ENCODE measurements at regions not wholly inside any gene's neighbourhood (a gene's known extent, or its start where the extent isn't known, plus 50 kb on each side); places are given as distances from the start of the nearest gene placed in this dataset.

GRCh38 chr5:124521461-124522230 lies 224.8 kb downstream of the ZNF608 start:
- Histone ChIP-seq H3K4me1 (no peaks in the 10 kb centered on the region), H3K27me3 (no peaks in the 10 kb centered on the region), H3K36me3 (no peaks in the 10 kb centered on the region), H3K9ac (ENCODE audit: low read depth in 2 of 2, low read length in 2 of 2) (no peak overlapping the region), H3K9me3 (no peaks in the 10 kb centered on the region), H3K27ac (no peak overlapping the region), H3K4me3 (no peak overlapping the region)
- DNase-seq: no peak
- intact Hi-C loops (cut with DNase I): no loop called here
- TF ChIP-seq CTCF (IDR thresholded peaks at IDR 0.05): no peak

GRCh38 chr5:124519396-124519795 lies 227.0 kb downstream of the ZNF608 start:
- intact Hi-C loops (cut with DNase I): no loop called here
- no peaks in the 10 kb centered on the region for H3K36me3 ChIP-seq
- no peak for TF ChIP-seq CTCF (IDR thresholded peaks at IDR 0.05)
- no peak overlapping the region for H3K4me3 ChIP-seq
- H3K27ac ChIP-seq: no peak overlapping the region
- no peaks in the 10 kb centered on the region for H3K4me1 ChIP-seq
- DNase-seq: no peak
- no peaks in the 10 kb centered on the region for H3K9me3 ChIP-seq
- H3K9ac ChIP-seq (ENCODE audit: low read depth in 2 of 2, low read length in 2 of 2): no peak overlapping the region
- no peaks in the 10 kb centered on the region for H3K27me3 ChIP-seq

DNA sequence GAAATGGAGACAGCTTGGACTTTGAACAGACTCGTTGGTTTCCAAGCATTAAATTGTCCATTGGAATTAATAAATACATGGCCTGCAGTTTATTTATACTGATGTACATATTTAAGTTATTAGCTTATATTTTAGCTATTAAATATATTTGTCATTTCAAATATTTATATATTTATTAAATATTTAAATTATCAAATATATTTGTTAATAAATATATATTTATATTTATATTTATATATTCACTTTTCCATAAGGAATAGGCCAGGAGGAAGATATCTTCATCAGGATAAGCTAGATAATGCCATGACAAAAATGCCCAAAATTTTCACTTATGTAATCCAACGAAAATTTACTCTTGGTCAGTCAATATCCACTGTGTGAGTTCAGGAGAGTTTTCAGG lies 229.9 kb downstream of the ZNF608 start:
- Histone ChIP-seq H3K4me1 (no peaks in the 10 kb centered on the region), H3K27ac (no peak overlapping the region), H3K9ac (ENCODE audit: low read depth in 2 of 2, low read length in 2 of 2) (no peak overlapping the region), H3K4me3 (no peak overlapping the region), H3K27me3 (no peaks in the 10 kb centered on the region), H3K36me3 (no peaks in the 10 kb centered on the region), H3K9me3 (no peaks in the 10 kb centered on the region)
- intact Hi-C loops (cut with DNase I): no loop called here
- no peak for DNase-seq
- TF ChIP-seq CTCF (IDR thresholded peaks at IDR 0.05): no peak

DNA sequence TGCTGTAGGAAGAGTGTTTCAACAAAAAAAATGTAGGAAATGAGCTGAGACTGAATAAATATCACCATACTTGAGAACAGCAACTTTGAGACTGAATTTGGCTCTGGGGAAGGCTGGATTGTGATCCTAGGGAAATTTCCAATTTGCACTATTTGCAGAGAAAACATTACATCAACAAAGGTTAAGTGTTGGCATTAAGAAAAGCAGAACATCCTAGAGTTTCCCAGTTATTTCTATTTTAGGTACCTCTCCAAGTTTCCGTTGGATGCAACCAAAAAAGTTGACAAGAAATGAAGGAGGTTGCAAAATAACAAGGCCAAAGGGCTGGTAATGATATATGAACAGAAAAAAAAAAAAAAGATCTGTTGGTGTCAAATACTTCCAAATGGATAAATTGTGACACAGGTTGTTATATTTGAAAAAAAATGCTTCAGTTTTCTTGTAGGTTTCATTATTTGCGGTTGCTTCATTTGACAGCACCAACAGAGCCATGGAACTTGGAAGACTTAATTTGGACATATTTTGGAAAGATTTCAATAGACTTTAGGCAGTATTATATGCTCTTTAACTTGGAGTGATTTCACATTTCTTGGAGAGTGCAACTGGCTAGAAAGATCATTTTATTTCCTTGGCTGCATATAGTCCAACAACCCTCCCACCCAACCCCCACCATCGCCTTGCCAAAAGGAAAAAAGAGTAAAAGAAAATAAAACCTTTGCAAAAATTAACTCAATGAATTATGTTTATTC lies 230.8 kb downstream of the ZNF608 start:
- Histone ChIP-seq H3K9me3 (no peaks in the 10 kb centered on the region), H3K27me3 (no peaks in the 10 kb centered on the region), H3K4me1 (no peaks in the 10 kb centered on the region), H3K4me3 (no peak overlapping the region), H3K27ac (no peak overlapping the region), H3K9ac (ENCODE audit: low read depth in 2 of 2, low read length in 2 of 2) (no peak overlapping the region), H3K36me3 (no peaks in the 10 kb centered on the region)
- intact Hi-C loops (cut with DNase I): no loop called here
- no peak for DNase-seq
- TF ChIP-seq CTCF (IDR thresholded peaks at IDR 0.05): no peak

DNA sequence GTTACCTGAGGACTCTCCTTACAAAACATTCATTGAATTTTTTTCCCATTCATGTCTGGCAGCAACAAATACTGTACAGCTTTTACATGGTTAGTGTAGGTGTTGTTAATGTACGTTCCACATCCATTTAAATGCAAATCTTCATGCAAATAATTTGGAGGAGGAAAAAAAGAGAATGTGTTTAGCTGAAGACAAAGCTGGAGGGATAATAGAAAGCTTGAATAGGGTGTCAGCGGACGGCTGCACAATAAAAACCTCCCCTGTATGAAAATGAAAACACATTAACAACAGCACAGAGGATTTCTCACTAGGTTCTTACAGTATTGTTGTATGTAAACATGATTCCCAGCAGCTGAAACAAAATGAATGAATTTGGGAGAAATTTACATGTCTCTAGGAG lies 231.5 kb downstream of the ZNF608 start:
- H3K4me3 ChIP-seq: no peak overlapping the region
- no peaks in the 10 kb centered on the region for H3K4me1 ChIP-seq
- no peak overlapping the region for H3K27ac ChIP-seq
- no peak for TF ChIP-seq CTCF (IDR thresholded peaks at IDR 0.05)
- no peak for DNase-seq
- H3K36me3 ChIP-seq: no peaks in the 10 kb centered on the region
- intact Hi-C loops (cut with DNase I): no loop called here
- H3K9ac ChIP-seq (ENCODE audit: low read depth in 2 of 2, low read length in 2 of 2): no peak overlapping the region
- no peaks in the 10 kb centered on the region for H3K27me3 ChIP-seq
- H3K9me3 ChIP-seq: no peaks in the 10 kb centered on the region

Measured in colonic mucosa (tissue), 4 donors.